ENCODE measurements at regions not wholly inside any gene's neighbourhood (a gene's known extent, or its start where the extent isn't known, plus 50 kb on each side); places are given as distances from the start of the nearest gene placed in this dataset.

GRCh38 chr6:144555066-144555465 lies 269.9 kb downstream of the UTRN start:
- TF ChIP-seq POLR2A (IDR thresholded peaks at IDR 0.05), result no peak
- TF ChIP-seq CTCF (IDR thresholded peaks at IDR 0.05), result no peak

Data from gastroesophageal sphincter (tissue), 3 donors.